A549 (cell line): ENCODE measurements at regions not wholly inside any gene's neighbourhood (a gene's known extent, or its start where the extent isn't known, plus 50 kb on each side); places are given as distances from the start of the nearest gene placed in this dataset.

Source experiments
- ATAC-seq, 2 experiments: fragments of 200-7000 bp in 1 of 2; fragments of >200 bp in 1 of 2; cut with Nextera tagmentation in 1 of 2; cut with Tn5 transposase in 1 of 2; 3 replicates each; pipeline versions ENCODE4 v1.8.0 to v1.9.1; 2018 to 2020; ENCODE audit warnings: mild to moderate bottlenecking in 1 of 2, moderate library complexity in 1 of 2
- CTCF ChIA-PET: fragments of 300-600 bp; sonication (Branson Sonifier 250); formaldehyde crosslinking; extraction: SDS; loops from one replicate; lab custom pipeline; 2021; ENCODE audit warnings: antibody characterized with exemption, inconsistent platforms; lab: Yijun Ruan, JAX
- POLR2A ChIA-PET: fragments of 350-600 bp; formaldehyde crosslinking; extraction: SDS; loops from one replicate; lab custom pipeline; 2021; ENCODE audit warnings: antibody characterized with exemption, inconsistent platforms; lab: Yijun Ruan, JAX
- DNase-seq, 2 experiments: peaks; one replicate each; pipeline versions ENCODE4 v3.0.0 to v3.0.0-alpha.2; 2011 to 2016; ENCODE audit warnings: low read depth in 1 of 2, low spot score in 1 of 2
- FAIRE-seq: peaks from 2 replicates; lab custom pipeline; 2011; peaks lifted over from hg19 to GRCh38; lab: Jason Lieb, UNC
- H3K27ac ChIP-seq, 2 experiments: fragments of >200 bp; sonication (Bioruptor Twin); formaldehyde crosslinking; 3 replicates each; pipeline ENCODE4 v1.5.1; 2016 to 2017
- H3K4me1 ChIP-seq: fragments of >200 bp; sonication (Bioruptor Twin); formaldehyde crosslinking; 3 replicates; pipeline ENCODE4 v1.6.1; 2016
- H3K4me2 ChIP-seq: fragments of >200 bp; sonication (Bioruptor Twin); formaldehyde crosslinking; 3 replicates; pipeline ENCODE4 v1.6.1; 2016
- H3K4me3 ChIP-seq: fragments of >200 bp; sonication (Bioruptor Twin); formaldehyde crosslinking; 3 replicates; pipeline ENCODE4 v1.5.1; 2016
- H3K9me3 ChIP-seq: fragments of >200 bp; sonication (Bioruptor Twin); formaldehyde crosslinking; 3 replicates; pipeline ENCODE4 v1.6.1; 2016
- BHLHE40 ChIP-seq: IDR thresholded peaks from 2 replicates; pipeline ENCODE4 v1.6.1; 2012; ENCODE audit warnings: low read depth, low read length, inconsistent platforms
- CBX2 ChIP-seq: fragments of 200-600 bp; sonication (generic); IDR thresholded peaks from 2 replicates; pipeline ENCODE4 v1.6.1; 2016; ENCODE audit warnings: low read depth, mild to moderate bottlenecking, borderline replicate concordance
- CBX8 ChIP-seq: fragments of 200-600 bp; sonication (generic); IDR thresholded peaks from 2 replicates; pipeline ENCODE4 v1.6.1; 2016
- CTCF ChIP-seq: fragments of >200 bp; sonication (Bioruptor Twin); formaldehyde crosslinking; IDR thresholded peaks from 3 replicates; pipeline ENCODE4 v1.5.1; 2016
- EP300 ChIP-seq, 2 experiments: fragments of >200 bp; sonication (Bioruptor Twin); formaldehyde crosslinking; IDR thresholded peaks; 2 replicates in 1 of 2; 3 replicates in 1 of 2; pipeline ENCODE4 v1.6.1; 2016 to 2017
- FOSL2 ChIP-seq, 2 experiments: fragments of 450-650 bp in 1 of 2; fragments of >200 bp in 1 of 2; sonication (Bioruptor Twin) in 1 of 2; formaldehyde crosslinking; IDR thresholded peaks; 2 replicates each; pipeline versions ENCODE4 v1.5.0 to v1.6.1; 2016 to 2020; ENCODE audit warnings: mild to moderate bottlenecking in 1 of 2, moderate library complexity in 1 of 2
- GATA3 ChIP-seq: IDR thresholded peaks from 2 replicates; pipeline ENCODE4 v1.6.1; 2012; ENCODE audit warnings: borderline replicate concordance
- HES2 ChIP-seq: fragments of >200 bp; sonication (Bioruptor Twin); formaldehyde crosslinking; IDR thresholded peaks from 2 replicates; pipeline ENCODE4 v1.6.1; 2016
- HOXB13 ChIP-seq: fragments of 250-450 bp; sonication (Bioruptor Pico); IDR thresholded peaks from 2 replicates; pipeline ENCODE4 v1.5.0; 2020; ENCODE audit warnings: low read depth, mild to moderate bottlenecking, moderate library complexity
- JUN ChIP-seq, 2 experiments: fragments of >200 bp; sonication (Bioruptor Twin); formaldehyde crosslinking; IDR thresholded peaks; 2 replicates in 1 of 2; 3 replicates in 1 of 2; pipeline ENCODE4 v1.6.1; 2016 to 2017
- JUNB ChIP-seq: fragments of >200 bp; sonication (Bioruptor Twin); formaldehyde crosslinking; IDR thresholded peaks from 2 replicates; pipeline ENCODE4 v1.6.1; 2016
- KDM1A ChIP-seq: fragments of 200-600 bp; sonication (generic); IDR thresholded peaks from 2 replicates; pipeline ENCODE4 v1.6.1; 2016; ENCODE audit warnings: low read depth, mild to moderate bottlenecking
- MYC ChIP-seq: IDR thresholded peaks from 2 replicates; pipeline ENCODE4 v1.6.1; 2012; ENCODE audit warnings: mild to moderate bottlenecking, inconsistent platforms, low read length, improper control_type of control experiment, borderline replicate concordance
- NPAS2 ChIP-seq: fragments of 250-450 bp; sonication (Bioruptor Pico); IDR thresholded peaks from 2 replicates; pipeline ENCODE4 v1.8.0; 2022; ENCODE audit warnings: mild to moderate bottlenecking, moderate library complexity, borderline replicate concordance
- PHF8 ChIP-seq: fragments of 200-600 bp; sonication (generic); IDR thresholded peaks from 2 replicates; pipeline ENCODE4 v1.6.1; 2016; ENCODE audit warnings: low read depth, mild to moderate bottlenecking, antibody characterized with exemption, moderate library complexity, borderline replicate concordance
- POLR2A ChIP-seq: IDR thresholded peaks from 2 replicates; pipeline ENCODE4 v1.6.1; 2012; ENCODE audit warnings: mild to moderate bottlenecking, low read length
- POLR2AphosphoS2 ChIP-seq: conservative IDR thresholded peaks from 2 replicates; pipeline ENCODE4 v1.6.1; 2012; ENCODE audit warnings: low read length, improper control_type of control experiment, inconsistent platforms
- RARB ChIP-seq: fragments of 250-450 bp; sonication (Bioruptor Pico); IDR thresholded peaks from 2 replicates; pipeline ENCODE4 v1.8.0; 2021; ENCODE audit warnings: mild to moderate bottlenecking, moderate library complexity
- SMC3 ChIP-seq: fragments of >200 bp; sonication (Bioruptor Twin); formaldehyde crosslinking; IDR thresholded peaks from 3 replicates; pipeline ENCODE4 v1.6.1; 2018; ENCODE audit warnings: inconsistent platforms
- SREBF2 ChIP-seq: fragments of 450-650 bp; IDR thresholded peaks from 2 replicates; pipeline ENCODE4 v1.6.1; 2014; ENCODE audit warnings: mild to moderate bottlenecking, moderate library complexity
- TP53 ChIP-seq: fragments of 250-450 bp; sonication (Bioruptor Pico); IDR thresholded peaks from 2 replicates; pipeline ENCODE4 v1.5.0; 2021; ENCODE audit warnings: mild to moderate bottlenecking, moderate library complexity
- ZFP36 ChIP-seq: fragments of 450-650 bp; IDR thresholded peaks from 2 replicates; pipeline ENCODE4 v1.6.1; 2014; ENCODE audit warnings: borderline replicate concordance; ENCODE audit not compliant: partially characterized antibody
- WGBS: methylation state at CpG from one replicate; pipeline ENCODE4 v1.1.6; 2017; ENCODE audit errors: missing lambda C conversion rate; 5-methylcytosine and 5-hydroxymethylcytosine counted together
- TF ChIP-seq, protein P1 (sequence below): fragments of 450-650 bp; IDR thresholded peaks from 2 replicates; pipeline ENCODE4 v1.6.1; 2014; ENCODE audit warnings: antibody characterized with exemption
- TF ChIP-seq, protein P2 (sequence below): IDR thresholded peaks from 2 replicates; pipeline ENCODE4 v1.6.1; 2012
- TF ChIP-seq, protein P3 (sequence below): fragments of >200 bp; sonication (Bioruptor Twin); formaldehyde crosslinking; IDR thresholded peaks from 3 replicates; pipeline ENCODE4 v1.6.1; 2016
- TF ChIP-seq, protein P4 (sequence below): fragments of 250-450 bp; sonication (Bioruptor Pico); IDR thresholded peaks from 2 replicates; pipeline ENCODE4 v1.5.0; 2020; ENCODE audit warnings: low read depth, mild to moderate bottlenecking, moderate library complexity

- no peaks in the 10 kb centered on the region for H3K9me3 ChIP-seq
- ChIA-PET CTCF (interaction anchor here (0.6 to 1.8 kb wide), 2 partner anchors 9 to 607 kb away, joined by 4 to 6 read pairs; no protein-coding TSS in a partner anchor), POLR2A (no interaction called here)
- H3K4me3 ChIP-seq: no peak overlapping the region
- ATAC-seq (no peak), FAIRE-seq (no peak), DNase-seq (no peak)
- TF ChIP-seq JUN (IDR thresholded peaks at IDR 0.05) (no peak), TP53 (no peak), POLR2A (no peak), KDM1A (no peak), ZFP36 (no peak)
- TF ChIP-seq, protein P1, sequence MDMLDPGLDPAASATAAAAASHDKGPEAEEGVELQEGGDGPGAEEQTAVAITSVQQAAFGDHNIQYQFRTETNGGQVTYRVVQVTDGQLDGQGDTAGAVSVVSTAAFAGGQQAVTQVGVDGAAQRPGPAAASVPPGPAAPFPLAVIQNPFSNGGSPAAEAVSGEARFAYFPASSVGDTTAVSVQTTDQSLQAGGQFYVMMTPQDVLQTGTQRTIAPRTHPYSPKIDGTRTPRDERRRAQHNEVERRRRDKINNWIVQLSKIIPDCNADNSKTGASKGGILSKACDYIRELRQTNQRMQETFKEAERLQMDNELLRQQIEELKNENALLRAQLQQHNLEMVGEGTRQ: no peak
- 91% methylated on average over 5 of the region's 5 CpGs for WGBS
- H3K4me2 ChIP-seq: no peak overlapping the region
- H3K4me1 ChIP-seq: no peaks in the 10 kb centered on the region
- no peak overlapping the region for H3K27ac ChIP-seq
Observed at GRCh38 chr17:70021726-70022125, 53.3 kb upstream of the KCNJ16 start.

DNA sequence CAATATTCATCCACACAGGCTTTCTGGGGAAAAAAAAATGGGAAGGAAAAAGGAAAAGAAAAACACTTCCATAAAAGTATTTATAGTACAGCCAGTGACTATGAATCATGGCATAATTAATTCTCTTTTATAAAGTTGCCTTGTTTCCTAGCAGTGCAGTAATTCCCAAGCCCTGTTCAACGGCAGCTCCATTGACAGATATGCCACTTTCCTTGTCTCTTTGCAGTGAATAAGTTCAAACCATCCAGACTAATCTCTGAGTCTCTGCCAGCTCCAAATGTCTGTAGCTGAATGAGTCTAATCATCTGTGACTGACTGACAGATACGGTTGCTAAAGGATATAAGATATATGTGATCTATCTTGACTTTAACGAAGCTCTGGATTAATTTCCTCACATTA lies 52.9 kb upstream of the KCNJ16 start:
- no peak overlapping the region for H3K4me2 ChIP-seq
- POLR2A ChIA-PET: no interaction called here
- H3K4me1 ChIP-seq: no peaks in the 10 kb centered on the region
- H3K9me3 ChIP-seq: no peaks in the 10 kb centered on the region
- no peak overlapping the region for H3K27ac ChIP-seq
- TF ChIP-seq SREBF2 (no peak), KDM1A (no peak), CTCF (no peak), SMC3 (no peak), BHLHE40 (no peak), EP300 (IDR thresholded peaks at IDR 0.05) (no peak), PHF8 (no peak), POLR2AphosphoS2 (no peak), NPAS2 (no peak), JUNB (no peak), ZFP36 (no peak), MYC (no peak)
- TF ChIP-seq, protein P2, sequence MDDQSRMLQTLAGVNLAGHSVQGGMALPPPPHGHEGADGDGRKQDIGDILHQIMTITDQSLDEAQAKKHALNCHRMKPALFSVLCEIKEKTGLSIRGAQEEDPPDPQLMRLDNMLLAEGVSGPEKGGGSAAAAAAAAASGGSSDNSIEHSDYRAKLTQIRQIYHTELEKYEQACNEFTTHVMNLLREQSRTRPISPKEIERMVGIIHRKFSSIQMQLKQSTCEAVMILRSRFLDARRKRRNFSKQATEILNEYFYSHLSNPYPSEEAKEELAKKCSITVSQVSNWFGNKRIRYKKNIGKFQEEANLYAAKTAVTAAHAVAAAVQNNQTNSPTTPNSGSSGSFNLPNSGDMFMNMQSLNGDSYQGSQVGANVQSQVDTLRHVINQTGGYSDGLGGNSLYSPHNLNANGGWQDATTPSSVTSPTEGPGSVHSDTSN: no peak
- TF ChIP-seq, protein P1: no peak
- ATAC-seq: no peak
- 48% methylated on average over 3 of the region's 3 CpGs for WGBS
- DNase-seq: no peak
- no peak overlapping the region for H3K4me3 ChIP-seq
- CTCF ChIA-PET: interaction anchor here (1.8 kb wide), 1 partner anchor 8 kb away, joined by 6 read pairs; no protein-coding TSS in a partner anchor
- FAIRE-seq: no peak

DNA sequence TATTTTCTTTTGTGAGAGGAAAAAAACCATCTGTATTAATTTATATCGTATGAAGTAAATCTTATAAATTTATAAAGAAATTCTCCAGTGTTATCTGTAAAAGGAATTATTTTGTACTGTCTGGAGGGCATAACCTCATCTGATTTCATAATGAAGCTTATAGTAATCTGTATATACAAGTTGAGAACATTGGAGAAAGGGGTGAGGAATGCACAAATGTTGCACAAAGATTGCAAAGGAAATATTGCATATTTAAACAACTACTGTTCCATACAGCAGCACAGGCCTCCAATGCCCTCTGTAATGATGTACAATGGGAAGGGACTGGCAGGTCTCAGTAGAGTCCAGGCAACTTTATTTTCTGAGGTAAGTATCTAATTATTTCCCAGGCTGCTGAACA lies 50.8 kb upstream of the KCNJ16 start:
- WGBS: 90% methylated on average over 1 of the region's 1 CpG
- CTCF ChIA-PET: no interaction called here

More for the DNA sequence above, 50.8 kb upstream of the KCNJ16 start:
- DNase-seq (no peak), FAIRE-seq (no peak), ATAC-seq (no peak)
- Histone ChIP-seq H3K4me2 (no peak overlapping the region), H3K4me1 (0 out of 3 replicates have a peak, but pooled peaks cover 3% of the 10 kb centered on the region), H3K27ac (no peak overlapping the region), H3K9me3 (no peaks in the 10 kb centered on the region), H3K4me3 (no peak overlapping the region)
- TF ChIP-seq, protein P3, sequence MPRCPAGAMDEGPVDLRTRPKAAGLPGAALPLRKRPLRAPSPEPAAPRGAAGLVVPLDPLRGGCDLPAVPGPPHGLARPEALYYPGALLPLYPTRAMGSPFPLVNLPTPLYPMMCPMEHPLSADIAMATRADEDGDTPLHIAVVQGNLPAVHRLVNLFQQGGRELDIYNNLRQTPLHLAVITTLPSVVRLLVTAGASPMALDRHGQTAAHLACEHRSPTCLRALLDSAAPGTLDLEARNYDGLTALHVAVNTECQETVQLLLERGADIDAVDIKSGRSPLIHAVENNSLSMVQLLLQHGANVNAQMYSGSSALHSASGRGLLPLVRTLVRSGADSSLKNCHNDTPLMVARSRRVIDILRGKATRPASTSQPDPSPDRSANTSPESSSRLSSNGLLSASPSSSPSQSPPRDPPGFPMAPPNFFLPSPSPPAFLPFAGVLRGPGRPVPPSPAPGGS: no peak
- TF ChIP-seq JUN (IDR thresholded peaks at IDR 0.05) (no peak), MYC (no peak), GATA3 (no peak), CBX8 (no peak), CBX2 (no peak), TP53 (no peak), HOXB13 (CRISPR knock-in tag) (no peak), RARB (CRISPR knock-in tag) (no peak), FOSL2 (IDR thresholded peaks at IDR 0.05) (no peak), FOSL2 (CRISPR knock-in tag; IDR thresholded peaks at IDR 0.05) (no peak), HES2 (no peak)
- TF ChIP-seq, protein P1: no peak
- TF ChIP-seq, protein P4, sequence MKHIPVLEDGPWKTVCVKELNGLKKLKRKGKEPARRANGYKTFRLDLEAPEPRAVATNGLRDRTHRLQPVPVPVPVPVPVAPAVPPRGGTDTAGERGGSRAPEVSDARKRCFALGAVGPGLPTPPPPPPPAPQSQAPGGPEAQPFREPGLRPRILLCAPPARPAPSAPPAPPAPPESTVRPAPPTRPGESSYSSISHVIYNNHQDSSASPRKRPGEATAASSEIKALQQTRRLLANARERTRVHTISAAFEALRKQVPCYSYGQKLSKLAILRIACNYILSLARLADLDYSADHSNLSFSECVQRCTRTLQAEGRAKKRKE (CRISPR knock-in tag): no peak
- POLR2A ChIA-PET: no interaction called here
